Skin epidermis (tissue), 12 donors: ENCODE measurements at regions not wholly inside any gene's neighbourhood (a gene's known extent, or its start where the extent isn't known, plus 50 kb on each side); places are given as distances from the start of the nearest gene placed in this dataset.

ENCODE experiments used
- H3K27ac ChIP-seq, 21 experiments: fragments of 200-600 bp; sonication (generic) in 11 of 21; one replicate each; pipeline ENCODE4 v1.5.0; 2020; ENCODE audit warnings: mild to moderate bottlenecking in 3 of 21, inconsistent platforms in 2 of 21, moderate library complexity in 2 of 21
- H3K4me3 ChIP-seq, 7 experiments: fragments of 200-600 bp; sonication (generic) in 2 of 7; one replicate each; pipeline ENCODE4 v1.5.0; 2020; ENCODE audit warnings: inconsistent platforms in 2 of 7, mild to moderate bottlenecking in 2 of 7, moderate library complexity in 1 of 7

DNA sequence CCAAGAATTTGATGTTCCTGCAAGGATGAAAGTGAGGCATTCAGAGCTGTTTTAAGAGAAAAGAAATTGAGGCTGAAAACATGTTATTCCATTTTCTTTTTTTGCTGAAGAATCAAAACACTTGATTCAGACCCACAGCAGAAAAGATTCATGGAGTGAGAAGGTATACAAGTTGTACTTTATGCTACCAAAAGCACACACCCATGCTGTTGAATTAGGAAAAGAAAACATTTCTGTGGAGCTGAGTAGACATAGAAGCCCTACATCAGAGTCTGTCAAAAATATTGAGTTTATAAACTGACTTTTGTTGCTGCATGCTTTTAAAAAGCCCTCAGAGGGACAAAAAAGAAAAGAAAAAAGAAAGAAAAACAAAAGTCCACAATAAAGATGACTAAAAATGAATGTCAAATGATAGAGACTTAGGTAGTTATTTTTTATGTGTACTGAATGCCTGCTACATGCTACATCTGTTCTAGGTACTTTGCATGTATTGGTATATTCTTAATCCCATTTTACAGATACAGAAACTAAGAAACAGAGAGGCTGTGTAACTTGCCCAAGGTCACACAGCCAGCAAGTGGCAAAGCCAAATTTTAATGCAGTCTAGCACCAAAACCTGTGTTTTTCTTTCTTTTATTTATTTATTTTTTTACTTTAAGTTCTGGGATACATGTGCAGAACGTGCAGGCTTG is 71.7 kb upstream of the PALS2 start:
- no peak overlapping the region for H3K27ac ChIP-seq
- no peak overlapping the region for H3K4me3 ChIP-seq

DNA sequence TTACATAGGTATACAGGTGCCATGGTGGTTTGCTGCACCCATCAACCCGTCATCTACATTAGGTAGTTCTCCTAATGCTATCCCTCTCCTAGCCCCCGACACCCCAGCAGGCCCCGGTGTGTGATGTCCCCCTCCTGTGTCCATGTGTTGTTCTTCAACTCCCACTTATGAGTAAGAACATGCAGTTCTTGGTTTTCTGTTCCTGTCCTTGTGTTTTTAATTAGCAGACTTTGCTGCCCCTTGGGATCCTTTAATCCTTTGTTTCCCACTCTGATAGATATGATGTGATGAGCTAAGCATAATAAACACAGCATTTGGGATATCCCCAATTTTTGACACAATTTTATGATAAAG is 71.1 kb upstream of the PALS2 start:
- no peak overlapping the region for H3K4me3 ChIP-seq
- H3K27ac ChIP-seq, result no peak overlapping the region

DNA sequence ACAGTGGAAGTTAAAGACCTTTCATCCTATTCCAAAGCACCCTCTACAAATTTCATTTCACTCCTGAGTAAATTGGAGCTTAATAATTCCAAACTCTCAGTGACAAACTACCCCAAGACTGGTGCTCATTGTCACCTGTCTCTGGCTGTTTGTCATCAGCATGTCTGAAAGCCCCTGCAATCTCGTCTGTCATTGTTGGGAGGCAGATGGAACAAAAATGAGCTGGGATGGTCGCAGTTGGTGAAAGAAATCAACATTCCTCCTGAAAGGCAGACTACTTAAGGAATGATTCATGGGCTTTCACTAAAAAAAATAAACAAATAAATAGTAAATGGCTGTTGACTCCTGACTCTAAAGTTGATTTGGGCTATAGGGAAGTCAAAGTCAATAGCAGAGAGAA is 69.7 kb upstream of the PALS2 start:
- H3K27ac ChIP-seq, result no peak overlapping the region
- no peak overlapping the region for H3K4me3 ChIP-seq

DNA sequence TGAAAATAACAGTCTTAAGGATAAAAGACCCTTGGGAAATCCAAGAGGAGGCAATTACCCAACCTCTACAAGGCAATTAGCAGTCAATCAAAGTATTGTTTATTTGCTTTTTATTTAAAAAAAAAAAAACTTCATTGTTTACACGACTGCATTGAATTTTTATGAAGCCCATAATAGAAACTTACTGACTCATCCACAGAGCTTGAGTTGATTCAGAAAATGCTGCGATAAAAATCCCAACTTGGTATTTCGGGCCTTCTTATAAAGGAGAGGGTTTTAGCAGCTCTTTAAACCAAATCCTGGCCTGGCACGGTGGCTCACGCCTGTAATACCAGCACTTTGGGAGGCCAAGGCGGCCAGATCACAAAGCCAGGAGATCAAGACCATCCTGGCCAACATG is 69.2 kb upstream of the PALS2 start:
- H3K4me3 ChIP-seq, result no peak overlapping the region

GRCh38 chr7:24504836-24505235 is 68.4 kb upstream of the PALS2 start:
- H3K27ac ChIP-seq, result no peak overlapping the region
- H3K4me3 ChIP-seq, result no peak overlapping the region

More for the DNA sequence above, 69.2 kb upstream of the PALS2 start:
- H3K27ac ChIP-seq, result no peak overlapping the region

DNA sequence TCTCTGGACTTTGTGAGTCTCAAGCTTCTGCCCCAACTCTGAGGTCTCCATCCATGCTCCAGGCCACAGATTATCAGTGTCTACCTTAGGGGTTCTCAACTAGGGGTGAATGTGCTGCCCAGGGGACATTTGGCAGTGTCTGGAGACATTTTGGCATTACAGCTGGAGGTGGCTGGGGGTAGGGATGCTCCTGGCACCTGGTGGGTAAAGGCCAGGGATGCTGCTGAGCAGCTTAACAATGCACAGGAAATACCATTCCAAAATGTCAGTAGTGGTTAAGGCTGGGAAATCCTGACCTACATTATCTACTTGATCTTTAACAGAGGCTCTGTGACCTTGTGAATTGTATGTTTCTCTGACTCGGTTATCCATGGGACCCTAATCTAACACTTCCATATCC is 67.3 kb upstream of the PALS2 start:
- Histone ChIP-seq H3K4me3 (no peak overlapping the region), H3K27ac (no peak overlapping the region)

DNA sequence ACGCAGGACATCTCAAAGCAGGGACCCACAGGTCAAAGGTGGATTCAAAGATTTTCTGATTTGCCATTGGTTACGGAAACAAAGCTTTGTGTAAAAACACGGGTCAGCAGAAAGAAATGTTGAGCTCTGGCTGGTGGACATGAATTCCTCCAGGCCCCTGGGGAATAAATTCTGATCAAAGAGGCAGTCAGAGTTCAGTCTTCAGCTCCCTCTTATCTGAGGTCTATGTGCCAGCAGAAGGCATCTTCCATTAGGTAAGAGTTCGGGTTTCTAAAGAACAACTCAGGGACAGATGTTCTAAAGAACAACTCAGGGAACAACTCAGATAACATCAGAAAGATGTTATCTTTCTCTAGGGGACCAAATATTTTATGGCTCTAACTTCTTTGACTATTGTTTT is 64.9 kb upstream of the PALS2 start:
- Histone ChIP-seq H3K27ac (no peak overlapping the region), H3K4me3 (no peak overlapping the region)

DNA sequence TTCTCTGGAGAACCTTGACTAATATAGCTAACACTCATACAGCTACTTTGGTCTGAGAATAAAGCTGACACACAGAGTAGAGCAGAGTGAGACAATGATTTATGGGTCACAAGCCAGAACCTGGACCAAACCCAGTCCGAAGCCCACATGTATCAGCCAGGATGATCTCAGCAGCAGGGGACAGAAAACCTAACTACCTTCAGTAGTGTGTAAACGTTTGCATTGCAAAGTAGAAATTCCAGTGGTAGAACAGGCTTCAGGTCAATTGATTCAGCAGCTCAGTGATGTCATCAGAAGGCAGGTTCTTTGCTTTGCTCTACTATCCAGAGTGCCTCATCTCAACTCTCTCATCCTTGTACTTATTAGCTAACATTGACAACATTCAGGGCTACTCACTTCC is 62.5 kb upstream of the PALS2 start:
- Histone ChIP-seq H3K27ac (no peak overlapping the region), H3K4me3 (no peak overlapping the region)

GRCh38 chr7:24517166-24517565 is 56.1 kb upstream of the PALS2 start:
- H3K27ac ChIP-seq, result no peak overlapping the region
- H3K4me3 ChIP-seq, result no peak overlapping the region

DNA sequence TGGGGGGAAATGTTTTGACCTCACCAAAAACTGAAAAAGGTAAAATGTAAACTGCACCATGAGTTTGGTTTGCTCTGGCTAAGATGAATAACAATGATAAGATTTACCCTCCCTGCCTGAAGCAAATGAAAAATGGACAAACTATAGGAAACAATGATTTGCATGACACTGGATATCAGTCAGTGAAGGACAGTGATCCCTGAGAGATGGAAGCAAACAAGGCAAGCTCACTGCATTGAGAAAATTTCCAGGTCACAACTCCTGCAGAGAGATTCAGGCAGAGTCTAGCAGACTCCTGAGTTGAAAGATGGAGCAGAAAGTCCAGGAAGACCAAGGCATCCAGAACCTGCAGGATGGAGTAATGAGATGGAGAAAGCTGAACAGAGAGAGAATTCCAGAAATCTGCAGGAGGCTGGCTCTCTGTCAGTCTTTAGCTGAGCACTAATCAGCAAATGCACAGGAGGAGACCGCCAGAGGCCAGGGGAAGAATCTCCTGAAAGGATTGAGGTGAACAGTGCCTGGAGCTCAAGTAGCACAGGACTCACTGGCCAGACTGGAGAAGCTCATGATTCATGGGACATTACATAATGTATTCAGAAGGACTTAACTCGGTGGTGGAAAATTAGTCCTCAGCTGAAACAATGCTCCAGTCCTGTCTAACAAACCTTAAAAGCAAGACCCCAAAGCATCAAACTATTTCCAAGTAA is 51.2 kb upstream of the PALS2 start:
- H3K27ac ChIP-seq, result no peak overlapping the region

More for the DNA sequence above, 51.2 kb upstream of the PALS2 start:
- no peak overlapping the region for H3K4me3 ChIP-seq
